KMS-11 (cell line): ENCODE measurements at regions not wholly inside any gene's neighbourhood (a gene's known extent, or its start where the extent isn't known, plus 50 kb on each side); places are given as distances from the start of the nearest gene placed in this dataset.
"Not testable (repeated sequence)": the region's sequence is repeated elsewhere in the genome, so short reads cannot be mapped to it uniquely, and the experiment has no call there.

ENCODE experiments used
- H2AFZ ChIP-seq: fragments of 200-600 bp; sonication (generic); 2 replicates; pipeline ENCODE4 v1.6.1; 2016; ENCODE audit warnings: antibody characterized with exemption, mixed run types, low read depth
- H3K27ac ChIP-seq: fragments of 200-600 bp; sonication (generic); 2 replicates; pipeline ENCODE4 v1.6.1; 2016; ENCODE audit warnings: mild to moderate bottlenecking, mixed run types
- H3K27me3 ChIP-seq: fragments of 200-600 bp; sonication (generic); 2 replicates; pipeline ENCODE4 v1.6.1; 2017; ENCODE audit warnings: mild to moderate bottlenecking, low read depth, mixed run types, moderate library complexity; ENCODE audit not compliant: insufficient read depth
- H3K36me3 ChIP-seq: fragments of 200-600 bp; sonication (generic); 2 replicates; pipeline ENCODE4 v1.6.1; 2017; ENCODE audit warnings: mild to moderate bottlenecking, mixed run types; ENCODE audit not compliant: insufficient read depth
- H3K4me1 ChIP-seq: fragments of 200-600 bp; sonication (generic); 2 replicates; pipeline ENCODE4 v1.6.1; 2016; ENCODE audit warnings: mild to moderate bottlenecking, low read depth, mixed run types; ENCODE audit not compliant: poor library complexity, severe bottlenecking
- H3K4me2 ChIP-seq: fragments of 200-600 bp; sonication (generic); 2 replicates; pipeline ENCODE4 v1.7.0; 2016; ENCODE audit warnings: mild to moderate bottlenecking, mixed run types
- H3K4me3 ChIP-seq: fragments of 200-600 bp; sonication (generic); IDR thresholded peaks from 2 replicates; pipeline ENCODE4 v1.6.1; 2017; ENCODE audit warnings: low read depth, low read length, mixed read lengths; ENCODE audit not compliant: insufficient read depth
- H3K79me2 ChIP-seq: fragments of 200-600 bp; sonication (generic); 2 replicates; pipeline ENCODE4 v1.6.1; 2016; ENCODE audit warnings: low read depth, mixed run types; ENCODE audit not compliant: insufficient read depth
- H3K9ac ChIP-seq: fragments of 200-600 bp; sonication (generic); 2 replicates; pipeline ENCODE4 v1.6.1; 2016; ENCODE audit warnings: mild to moderate bottlenecking, mixed run types
- H4K20me1 ChIP-seq: fragments of 200-600 bp; sonication (generic); 2 replicates; pipeline ENCODE4 v1.6.1; 2016; ENCODE audit warnings: mild to moderate bottlenecking, mixed run types; ENCODE audit not compliant: insufficient read depth
- CTCF ChIP-seq: fragments of 200-600 bp; sonication (generic); conservative IDR thresholded peaks from 2 replicates; pipeline ENCODE4 v1.6.1; 2017; ENCODE audit warnings: low read depth, mild to moderate bottlenecking, antibody characterized with exemption, low read length, moderate library complexity, mixed read lengths

GRCh38 chr13:23042181-23042580, 138.6 kb upstream of the SGCG start:
- Histone ChIP-seq H2AFZ (no peak overlapping the region), H3K4me2 (no peak overlapping the region), H3K27ac (no peak overlapping the region), H3K27me3 (no peaks in the 10 kb centered on the region), H3K4me3 (no peak overlapping the region), H3K9ac (no peak overlapping the region), H4K20me1 (no peaks in the 10 kb centered on the region), H3K4me1 (no peaks in the 10 kb centered on the region), H3K36me3 (no peaks in the 10 kb centered on the region), H3K79me2 (no peaks in the 10 kb centered on the region)
- TF ChIP-seq CTCF = no peak

GRCh38 chr13:23044906-23045305, 135.9 kb upstream of the SGCG start:
- no peaks in the 10 kb centered on the region for H3K27me3 ChIP-seq
- no peaks in the 10 kb centered on the region for H3K79me2 ChIP-seq
- H3K4me2 ChIP-seq = no peak overlapping the region
- no peaks in the 10 kb centered on the region for H3K36me3 ChIP-seq
- no peaks in the 10 kb centered on the region for H4K20me1 ChIP-seq
- H3K27ac ChIP-seq = no peak overlapping the region
- H3K9ac ChIP-seq = no peak overlapping the region
- H2AFZ ChIP-seq = no peak overlapping the region
- TF ChIP-seq CTCF = no peak
- H3K4me1 ChIP-seq = no peaks in the 10 kb centered on the region
- H3K4me3 ChIP-seq = no peak overlapping the region

GRCh38 chr13:23050126-23050525, 130.7 kb upstream of the SGCG start:
- no peak overlapping the region for H3K9ac ChIP-seq
- no peaks in the 10 kb centered on the region for H3K36me3 ChIP-seq
- no peaks in the 10 kb centered on the region for H4K20me1 ChIP-seq
- H3K4me1 ChIP-seq = no peaks in the 10 kb centered on the region
- H3K27ac ChIP-seq = no peak overlapping the region
- H3K4me3 ChIP-seq = no peak overlapping the region
- H2AFZ ChIP-seq = no peak overlapping the region
- H3K27me3 ChIP-seq = no peaks in the 10 kb centered on the region
- H3K79me2 ChIP-seq = no peaks in the 10 kb centered on the region
- TF ChIP-seq CTCF = no peak
- no peak overlapping the region for H3K4me2 ChIP-seq

- H3K36me3 ChIP-seq, H4K20me1 ChIP-seq: not testable (repeated sequence)
Observed at GRCh38 chr13:23053711-23054110, 127.1 kb upstream of the SGCG start.

GRCh38 chr13:23059173-23059572, 121.6 kb upstream of the SGCG start:
- no peak overlapping the region for H2AFZ ChIP-seq
- no peaks in the 10 kb centered on the region for H3K36me3 ChIP-seq
- H4K20me1 ChIP-seq = no peaks in the 10 kb centered on the region
- H3K27me3 ChIP-seq = no peaks in the 10 kb centered on the region
- TF ChIP-seq CTCF = no peak
- no peaks in the 10 kb centered on the region for H3K79me2 ChIP-seq
- no peak overlapping the region for H3K4me3 ChIP-seq
- H3K9ac ChIP-seq = no peak overlapping the region
- H3K27ac ChIP-seq = no peak overlapping the region
- no peak overlapping the region for H3K4me2 ChIP-seq
- no peaks in the 10 kb centered on the region for H3K4me1 ChIP-seq

More at GRCh38 chr13:23053711-23054110, 127.1 kb upstream of the SGCG start:
- H3K4me3 ChIP-seq, H3K27me3 ChIP-seq, H3K79me2 ChIP-seq, H3K4me1 ChIP-seq, H3K4me2 ChIP-seq, H3K9ac ChIP-seq, H2AFZ ChIP-seq, H3K27ac ChIP-seq: not testable (repeated sequence)
